NCI-H2196 (cell line): ENCODE measurements at regions not wholly inside any gene's neighbourhood (a gene's known extent, or its start where the extent isn't known, plus 50 kb on each side); places are given as distances from the start of the nearest gene placed in this dataset.

Experiments
- DNase-seq: peaks from one replicate; lab custom pipeline; 2025; ENCODE audit not compliant: unreplicated experiment; lab: John Stamatoyannopoulos, UW

DNA sequence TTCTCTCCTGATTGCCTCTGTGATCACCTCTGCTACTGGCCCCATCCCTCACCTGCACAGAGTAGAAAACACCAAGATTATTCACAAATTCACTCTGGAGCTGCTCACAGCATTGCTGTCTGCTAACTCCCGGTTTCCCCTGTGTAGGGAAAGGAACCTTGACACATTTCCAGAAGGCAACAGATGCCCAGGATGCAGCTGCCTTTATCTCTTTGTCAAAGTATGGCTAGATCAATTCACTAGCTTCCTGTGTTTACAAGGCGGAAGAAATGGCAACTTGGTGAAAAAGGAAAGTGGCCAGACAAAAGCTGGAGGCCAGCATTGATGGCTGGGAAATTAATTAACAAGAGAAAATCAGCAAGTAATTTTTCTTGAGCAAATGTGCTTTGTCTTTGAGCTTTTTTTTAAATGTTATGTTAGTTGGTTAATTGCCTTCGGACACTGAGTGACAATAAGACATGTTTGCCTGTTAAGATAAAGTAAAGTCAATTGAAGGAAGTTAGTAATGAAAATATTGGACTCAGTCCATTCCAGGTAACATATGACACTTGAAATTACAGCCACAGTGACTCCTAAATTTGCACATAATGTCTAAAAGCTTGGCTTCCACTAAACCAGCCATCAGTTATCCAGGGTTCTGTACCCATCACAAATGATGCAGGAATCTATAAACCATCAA, 394.6 kb upstream of the IL12A start:
- DNase-seq = no peak

DNA sequence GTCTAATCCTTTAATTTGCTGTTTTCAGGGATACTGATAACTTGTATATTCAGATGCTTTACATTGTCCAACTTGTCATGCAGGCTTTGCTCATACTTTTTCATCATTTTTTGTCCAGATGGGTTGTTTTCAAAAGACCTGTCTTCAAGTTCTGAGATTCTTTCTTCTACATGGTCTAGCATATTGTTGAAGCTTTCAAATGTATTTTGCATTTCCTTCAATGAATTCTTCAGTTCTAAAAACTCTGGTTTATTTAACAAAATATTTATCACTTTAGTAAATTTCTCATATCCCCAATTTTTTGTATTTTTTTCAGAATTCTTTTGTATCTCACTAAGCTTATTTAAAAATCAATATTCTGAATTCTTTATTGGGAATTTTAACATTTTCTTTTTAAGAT, 388.3 kb upstream of the IL12A start:
- DNase-seq = no peak

DNA sequence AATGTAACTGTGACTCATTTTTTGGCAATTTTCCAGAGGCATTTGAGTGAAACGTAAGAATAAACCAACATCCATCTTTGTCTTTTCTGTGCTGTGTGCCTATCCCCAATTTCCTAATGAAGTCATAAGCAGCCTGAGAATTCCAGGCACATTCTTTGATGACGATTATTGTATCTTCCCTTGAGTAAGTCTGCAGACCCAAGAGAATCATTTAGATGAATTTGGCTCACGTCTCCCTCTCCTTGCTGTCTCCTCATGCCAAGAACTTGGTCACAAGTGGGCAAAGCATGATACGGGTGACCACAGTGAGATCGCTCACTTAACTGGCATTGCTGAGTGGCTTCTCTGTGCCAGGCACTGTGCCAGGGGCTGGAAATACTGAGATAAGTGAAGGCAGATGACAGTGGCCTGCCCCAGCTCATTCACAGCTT, 384.5 kb upstream of the IL12A start:
- DNase-seq = peak; percentile 22

DNA sequence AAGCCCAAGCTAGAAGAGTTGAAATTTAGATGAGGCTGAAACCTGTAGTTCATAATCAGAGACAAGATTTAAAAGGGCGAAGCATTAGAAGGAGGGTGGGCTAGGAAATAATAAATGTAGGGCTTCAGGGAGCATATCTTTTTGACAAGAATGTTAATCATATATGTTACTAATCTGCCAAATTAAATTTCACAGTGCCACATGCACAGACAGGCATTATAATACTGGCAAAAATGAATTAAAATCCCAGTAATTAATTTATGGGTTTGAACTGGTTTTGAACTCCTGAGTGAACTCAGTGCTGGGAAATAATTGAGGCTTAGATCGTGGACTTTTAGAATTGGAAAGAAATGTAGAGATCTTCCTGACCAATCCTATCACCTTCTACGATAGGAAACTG, 383.5 kb upstream of the IL12A start:
- no peak for DNase-seq

DNA sequence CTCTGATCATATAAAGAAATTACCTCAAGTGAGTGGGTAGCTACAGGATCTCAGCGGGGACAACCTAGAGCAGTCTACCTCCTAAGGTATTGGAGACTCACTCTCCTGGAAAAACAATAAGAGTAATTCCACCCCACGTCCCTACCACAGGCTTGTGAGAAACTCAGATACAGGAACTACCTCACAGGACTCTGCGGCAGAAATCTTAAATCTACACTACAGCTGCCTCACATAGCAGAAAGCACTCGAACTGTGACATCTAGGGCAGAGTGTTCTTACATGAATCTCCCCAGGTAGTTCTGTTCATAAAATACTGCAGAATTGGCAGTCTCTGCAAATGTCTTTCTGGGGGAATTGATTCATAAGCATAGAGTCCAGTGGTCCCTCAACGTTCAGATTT, 382.9 kb upstream of the IL12A start:
- DNase-seq = no peak

DNA sequence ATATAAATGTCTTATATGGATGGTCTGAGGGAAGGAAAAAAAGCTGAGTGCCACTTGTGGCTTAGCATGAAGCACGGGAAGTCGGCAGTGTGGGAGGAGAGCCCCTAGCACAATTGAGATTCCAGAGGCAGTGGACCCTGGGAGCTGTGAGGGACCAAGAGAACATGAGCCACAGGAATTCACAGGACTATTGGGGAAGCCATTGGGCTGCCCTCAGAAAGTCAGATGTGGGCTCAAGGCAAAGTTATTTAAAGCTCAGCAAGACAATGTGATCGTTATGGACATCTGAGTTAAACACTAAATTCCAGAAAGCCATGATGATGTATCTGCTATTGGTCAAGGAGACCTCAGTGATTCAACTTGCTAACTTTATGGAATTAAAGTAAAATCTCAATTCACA, 380.8 kb upstream of the IL12A start:
- DNase-seq = no peak

DNA sequence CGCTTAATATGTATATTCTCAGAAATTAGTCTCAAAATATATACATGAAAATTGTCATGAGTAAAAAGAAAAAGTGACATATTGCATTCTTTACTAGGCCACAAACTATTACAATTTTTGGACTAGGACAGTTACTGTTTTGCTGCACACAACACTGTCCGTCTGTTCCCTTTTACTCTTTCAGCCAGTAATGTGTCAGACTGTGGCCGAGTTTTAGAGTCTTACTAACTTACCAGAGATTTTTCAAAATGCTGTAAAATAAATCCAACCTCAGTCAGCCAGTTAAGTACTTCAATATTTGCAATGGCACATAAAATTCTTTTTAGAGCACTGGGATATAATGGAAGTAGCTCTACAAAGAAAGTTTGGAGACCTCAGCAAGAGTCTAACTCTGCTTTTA, 380.3 kb upstream of the IL12A start:
- DNase-seq = no peak

DNA sequence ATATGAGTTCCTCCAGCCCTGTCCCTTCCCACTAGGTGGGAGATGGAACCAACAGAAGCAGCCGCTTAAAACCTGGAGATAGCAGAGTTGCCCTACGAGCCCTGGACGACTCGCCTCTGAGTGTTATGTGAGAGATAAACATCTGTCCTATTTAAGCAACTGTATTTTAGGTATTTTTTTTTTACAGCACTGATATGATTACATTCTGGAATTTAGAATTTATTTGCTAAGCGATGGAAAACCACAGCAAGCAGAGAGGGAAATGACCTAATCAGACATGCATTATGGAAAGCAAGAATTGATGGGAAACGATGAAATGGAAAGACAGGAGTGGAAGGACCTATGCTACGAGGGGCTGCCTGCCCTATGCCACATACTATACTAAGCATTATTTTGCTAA, 379.0 kb upstream of the IL12A start:
- no peak for DNase-seq

DNA sequence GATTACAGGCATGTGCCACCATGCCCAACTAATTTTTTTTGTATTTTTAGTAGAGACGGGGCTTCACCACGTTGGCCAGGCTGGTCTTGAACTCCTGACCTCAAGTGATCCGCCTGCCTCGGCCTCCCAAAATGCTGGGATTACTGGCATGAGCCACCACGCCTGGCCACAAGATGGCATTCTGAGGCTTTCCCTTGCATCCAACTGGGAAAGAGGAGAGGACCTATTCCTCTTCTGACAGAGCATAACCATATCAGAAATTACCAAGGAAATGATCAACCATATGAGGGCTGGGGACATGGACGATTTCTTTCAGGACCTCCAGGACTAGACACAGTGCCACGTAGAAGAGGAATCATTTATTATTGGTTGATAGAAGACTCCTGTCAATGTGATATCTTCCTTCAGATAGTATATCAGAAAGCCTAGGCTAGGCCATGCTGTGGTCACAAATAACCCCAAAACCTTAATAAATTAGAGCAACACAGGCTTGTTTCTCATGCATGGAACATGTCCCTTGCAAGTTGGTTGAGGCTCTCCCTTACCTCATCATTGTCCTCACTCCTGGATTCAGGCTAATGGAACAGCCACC, 372.3 kb upstream of the IL12A start:
- peak; percentile 21 for DNase-seq

DNA sequence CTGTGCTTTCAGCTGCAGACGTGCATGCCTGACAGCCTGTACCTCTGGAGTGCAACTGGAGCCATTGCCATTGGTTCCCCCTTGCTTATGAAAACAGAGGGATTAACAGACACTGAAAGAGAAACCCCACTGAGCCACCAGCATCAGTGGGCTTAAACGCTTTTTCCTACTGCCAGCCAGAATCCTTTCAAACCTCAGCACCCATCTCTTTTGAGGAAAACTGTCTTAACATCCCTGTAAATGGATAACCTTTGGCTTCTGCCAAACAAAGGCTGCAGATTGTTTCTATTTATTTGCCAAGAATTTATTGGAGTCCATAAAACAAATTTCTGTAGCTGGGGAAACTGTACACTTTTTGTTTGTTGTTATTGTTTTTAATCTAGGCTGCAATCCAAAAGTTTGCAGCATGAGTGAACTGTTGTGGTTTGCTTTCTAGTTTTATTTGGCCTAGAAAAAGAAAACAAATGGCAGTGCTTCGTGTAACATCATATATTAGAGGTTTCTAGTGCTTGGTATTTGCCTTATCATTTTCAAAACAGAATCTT, 369.2 kb upstream of the IL12A start:
- DNase-seq = peak; percentile 17

DNA sequence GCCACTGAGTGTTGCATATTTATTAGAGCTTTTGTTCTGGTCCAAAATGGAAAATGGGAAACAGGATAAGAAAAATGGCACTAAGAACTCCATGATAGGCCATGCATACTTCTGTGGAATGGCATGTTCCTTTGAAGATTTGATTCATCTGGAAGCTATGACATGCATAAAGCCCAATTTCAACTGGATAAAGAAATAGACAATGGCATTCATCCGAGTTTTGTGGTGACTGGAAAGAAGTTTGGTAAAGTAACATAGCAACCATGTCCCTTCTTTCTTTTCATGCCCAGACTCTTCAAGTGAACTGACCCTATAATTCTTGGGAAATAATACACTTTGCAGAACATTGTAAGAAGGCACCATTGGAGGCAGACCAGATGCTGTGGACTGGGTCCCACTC, 368.4 kb upstream of the IL12A start:
- DNase-seq = no peak

DNA sequence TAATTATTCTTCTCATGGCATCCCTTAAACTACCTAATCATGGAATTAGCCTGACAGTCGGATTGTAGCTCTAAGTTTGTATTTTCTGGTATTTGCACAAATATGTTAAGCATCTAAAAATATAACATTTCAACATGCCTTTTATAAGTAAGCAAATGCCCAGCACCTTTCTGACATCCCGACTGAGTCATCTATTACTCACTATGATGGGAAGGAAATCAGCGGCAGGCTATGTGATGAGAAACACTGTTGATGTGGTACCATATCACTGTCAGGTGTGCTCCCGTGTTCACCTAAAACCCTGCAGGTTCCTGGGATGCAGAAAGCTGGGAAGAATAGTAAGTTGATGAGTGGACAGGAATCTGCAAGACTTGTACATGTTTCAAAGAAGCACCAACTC, 367.8 kb upstream of the IL12A start:
- no peak for DNase-seq

DNA sequence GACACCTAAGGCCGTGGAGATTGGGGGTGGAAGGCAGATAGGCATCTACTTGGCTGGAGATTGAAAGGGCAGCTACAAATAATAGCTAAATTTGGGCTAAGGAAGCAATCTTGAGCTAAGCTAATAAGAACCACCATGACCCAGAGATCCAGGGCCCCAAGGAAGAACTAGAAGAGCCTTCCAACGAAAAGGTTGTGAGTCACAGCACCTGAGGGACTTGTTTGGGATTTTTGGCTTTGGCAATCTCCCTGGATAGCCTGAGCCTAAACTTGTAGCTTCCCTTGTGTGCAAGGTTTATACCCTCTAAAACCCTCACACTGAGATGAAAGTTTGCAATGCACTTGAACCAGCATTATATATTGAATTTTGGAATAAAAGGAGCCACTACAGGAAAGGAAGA, 364.0 kb upstream of the IL12A start:
- no peak for DNase-seq

DNA sequence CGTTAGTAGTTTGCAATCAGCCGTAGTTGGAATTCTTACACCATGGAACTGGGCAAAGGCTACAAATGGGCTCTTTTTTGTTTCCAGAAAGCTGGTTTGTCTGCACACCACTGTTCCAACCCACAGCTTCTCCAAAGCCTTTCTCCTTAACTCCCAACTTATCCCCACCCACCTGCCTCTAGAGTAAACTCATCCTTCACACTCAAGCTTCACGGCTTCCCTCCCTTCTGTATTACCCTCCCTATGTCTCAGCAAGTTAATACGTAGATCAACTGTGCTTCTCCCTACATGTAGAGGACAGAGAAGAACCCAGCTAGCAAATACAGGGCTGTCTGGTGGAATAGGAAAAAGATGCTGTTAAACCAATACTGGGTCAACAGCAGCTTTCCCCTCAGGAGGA, 363.0 kb upstream of the IL12A start:
- DNase-seq = no peak

DNA sequence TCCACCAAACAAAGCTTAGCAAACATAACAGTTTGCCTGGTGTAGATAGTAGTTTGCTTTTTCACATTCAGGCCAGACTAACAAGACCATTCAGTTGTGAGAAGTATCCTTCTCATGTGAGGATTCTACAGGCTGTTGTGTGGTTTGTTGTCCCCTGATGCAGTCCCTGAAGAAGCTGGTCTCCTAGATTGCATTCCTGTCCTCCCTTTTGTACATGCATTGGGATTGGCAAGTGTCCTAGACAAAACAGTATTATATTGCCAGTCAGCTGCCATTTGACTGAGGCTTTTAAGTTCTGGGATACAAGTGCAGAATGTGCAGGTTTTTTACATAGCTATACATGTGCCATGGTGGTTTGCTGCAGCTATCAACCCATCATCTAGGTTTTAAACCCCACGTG, 362.0 kb upstream of the IL12A start:
- DNase-seq = no peak

DNA sequence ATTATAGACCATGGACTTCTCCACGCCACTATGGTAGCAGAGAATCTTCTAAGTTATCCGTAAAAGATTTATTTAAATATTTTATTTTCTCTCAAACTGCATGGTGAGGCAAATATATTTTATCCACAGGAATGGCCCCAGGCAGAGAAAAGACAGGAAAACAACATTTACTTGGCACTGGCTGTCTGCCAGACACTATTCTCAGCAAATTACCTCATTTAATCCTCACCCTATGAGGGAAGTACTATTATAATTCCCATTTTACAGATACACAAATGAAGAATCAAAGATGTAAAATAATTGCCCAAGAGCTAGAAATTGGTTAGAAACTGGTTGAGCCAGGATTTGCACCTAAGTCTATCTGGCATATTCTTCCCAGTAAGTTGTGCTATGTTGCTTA, 361.4 kb upstream of the IL12A start:
- DNase-seq = no peak

DNA sequence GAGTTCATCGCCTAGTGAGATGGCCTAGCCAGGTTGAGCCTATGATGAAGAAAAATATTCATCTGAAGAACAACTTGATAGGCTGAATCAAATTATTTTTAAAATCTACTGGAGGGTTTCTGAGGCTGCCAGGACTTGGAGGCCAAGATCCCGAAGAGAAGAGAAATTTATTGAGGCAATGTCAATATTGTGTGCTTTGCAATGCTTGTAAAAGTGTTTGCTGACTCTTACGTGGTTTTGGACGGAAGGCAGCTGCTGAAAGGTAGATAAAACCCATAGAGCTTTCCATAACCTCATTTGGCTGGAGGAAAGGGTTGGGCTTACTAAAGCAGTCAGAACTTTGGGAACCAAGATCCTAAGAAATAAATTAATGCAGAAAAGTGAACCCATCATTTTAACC, 361.0 kb upstream of the IL12A start:
- DNase-seq = no peak

DNA sequence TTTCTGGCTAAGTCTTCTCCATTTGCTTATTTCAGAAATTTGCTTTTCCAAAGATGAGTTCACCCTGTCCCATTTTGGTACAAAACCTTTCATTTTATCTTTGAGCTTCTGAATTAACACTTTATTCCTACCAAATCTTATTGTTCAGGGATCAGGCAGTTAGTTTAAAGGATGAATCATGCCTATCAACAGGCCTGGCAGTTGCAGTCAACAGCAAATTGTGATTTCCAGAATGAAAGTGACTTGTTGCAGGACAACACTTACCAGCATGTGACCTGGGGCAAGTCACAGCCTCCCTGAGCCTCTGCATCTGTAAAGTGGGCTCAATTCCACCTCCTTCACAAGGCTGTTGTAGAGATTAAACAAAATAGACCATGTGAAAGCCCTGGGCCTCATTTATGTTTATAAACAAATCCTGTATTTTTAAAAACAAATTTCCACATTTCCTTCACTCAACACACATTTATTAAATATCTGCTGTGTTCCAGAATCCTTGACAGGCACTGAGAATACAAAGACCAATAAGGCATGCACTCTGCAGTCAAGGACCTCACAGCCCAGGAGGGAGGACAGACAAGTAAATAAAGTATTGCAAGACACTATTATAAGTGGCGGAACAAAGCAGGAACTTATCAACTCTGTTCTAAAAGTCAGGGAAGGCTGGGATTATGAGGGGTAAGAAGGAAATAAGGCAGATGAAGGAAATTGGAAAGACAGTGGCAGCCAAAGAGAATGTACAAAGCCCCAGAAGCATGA, 359.1 kb upstream of the IL12A start:
- no peak for DNase-seq

DNA sequence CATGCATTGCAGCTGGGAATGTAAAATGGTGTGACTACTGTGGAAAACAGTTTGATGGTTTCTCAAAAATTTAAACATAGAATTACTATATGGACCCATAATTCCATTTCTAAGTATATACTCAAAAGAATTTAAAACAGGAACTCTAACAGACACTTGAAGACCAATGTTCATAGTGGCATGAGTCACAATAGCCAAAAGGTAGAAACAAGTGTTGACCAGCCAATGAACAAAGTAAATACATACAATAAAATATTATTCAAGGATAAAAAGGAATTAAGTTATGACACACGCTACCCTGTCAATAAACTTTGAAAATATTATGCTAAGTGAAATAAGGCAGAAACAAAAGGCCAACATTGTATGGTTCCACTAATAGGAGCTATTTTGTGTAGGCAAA, 357.4 kb upstream of the IL12A start:
- DNase-seq = no peak

DNA sequence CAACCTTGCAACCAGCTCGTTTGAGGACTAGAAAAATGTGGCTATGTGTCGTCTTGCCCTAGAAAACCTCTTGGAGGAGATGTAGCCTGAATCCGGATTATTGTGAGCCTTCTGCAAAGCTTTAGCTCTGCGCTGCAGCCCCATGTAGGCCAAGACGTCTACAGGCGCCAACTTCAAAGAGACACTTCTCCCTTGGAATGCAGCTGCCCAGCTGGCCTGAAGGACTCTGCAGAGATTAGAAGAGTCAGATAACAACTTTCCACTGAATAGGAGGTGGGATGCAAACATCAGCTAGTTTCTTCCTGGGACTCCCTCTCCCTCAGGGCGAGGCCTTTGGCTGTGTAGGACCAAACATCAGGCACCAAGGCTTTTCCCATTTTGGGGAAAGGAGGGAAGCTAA, 356.5 kb upstream of the IL12A start:
- DNase-seq = no peak

DNA sequence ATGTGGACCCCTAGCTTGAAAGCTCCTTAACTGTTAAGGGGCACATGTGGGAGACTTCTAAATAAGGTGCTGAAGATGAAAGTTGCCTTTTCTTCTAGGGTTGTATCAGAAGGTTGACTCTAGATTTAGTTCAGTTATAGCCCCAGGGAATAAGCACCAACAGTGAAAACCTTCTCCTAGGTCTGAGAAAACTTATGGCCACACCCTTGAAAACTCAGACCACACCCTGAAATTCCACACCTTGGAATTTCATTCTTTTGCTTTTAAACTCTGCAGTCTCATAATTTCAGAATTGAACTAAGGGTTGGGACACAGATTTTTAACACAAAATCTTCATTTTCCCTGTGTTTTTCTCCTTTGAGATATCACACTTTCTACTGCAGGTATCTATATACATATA, 355.8 kb upstream of the IL12A start:
- DNase-seq = no peak

DNA sequence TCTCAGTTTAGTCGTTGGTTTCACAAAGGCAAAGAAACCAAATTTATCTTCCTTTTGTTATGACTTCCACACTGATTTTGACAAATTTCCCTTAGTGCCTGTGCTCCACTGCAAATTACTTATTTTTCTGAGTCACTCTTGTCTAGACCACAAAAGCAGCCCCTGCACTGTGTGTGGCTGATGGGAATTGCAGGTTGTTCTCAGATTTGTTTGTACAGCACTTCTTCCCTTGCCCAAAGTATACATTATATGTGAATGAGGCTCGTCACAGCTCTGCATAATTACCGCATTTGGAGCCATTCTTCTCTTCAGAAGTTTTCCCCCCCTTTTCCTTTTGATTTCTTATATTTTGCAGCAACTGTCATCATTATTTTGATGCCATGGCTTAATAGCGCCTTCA, 354.2 kb upstream of the IL12A start:
- no peak for DNase-seq
